ENCODE measurements at regions not wholly inside any gene's neighbourhood (a gene's known extent, or its start where the extent isn't known, plus 50 kb on each side); places are given as distances from the start of the nearest gene placed in this dataset.

DNA sequence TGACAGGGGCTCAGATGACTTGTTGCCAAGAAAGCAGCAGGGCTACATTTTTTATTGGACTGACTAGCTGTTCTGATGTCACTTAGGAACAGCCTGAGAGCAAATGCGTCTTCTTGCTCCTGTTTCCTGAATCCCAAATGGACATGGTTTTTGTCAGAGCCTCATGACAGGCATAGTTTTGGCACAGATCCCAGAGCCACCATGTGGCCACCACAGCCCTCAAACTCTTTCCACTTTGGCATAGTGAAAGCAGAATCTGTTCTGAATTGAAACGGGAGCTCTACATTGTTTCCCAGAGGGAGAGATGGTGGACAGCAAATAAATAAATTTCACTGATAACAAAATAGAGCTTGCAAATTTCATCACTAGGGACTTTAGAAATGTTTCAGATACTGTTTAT, 222.2 kb downstream of the C11orf87 start:
- no peak overlapping the region for H3K4me3 ChIP-seq (ENCODE audit: low read length in 2 of 2)
- intact Hi-C loops (cut with DNase I) = no loop called here
- WGBS, 2 donors = 3% methylated on average over 2 of the region's 2 CpGs
- DNase-seq (no peak), ATAC-seq (ENCODE audit: low FRiP score) (no peak)
- no peak overlapping the region for H3K27ac ChIP-seq (ENCODE audit: low read depth in 1 of 2, low read length in 2 of 2)
- H3K4me1 ChIP-seq (ENCODE audit: control insufficient read depth in 1 of 2, insufficient read depth in 2 of 2, low read length in 2 of 2) = no peaks in the 10 kb centered on the region
- H3K27me3 ChIP-seq (ENCODE audit: control insufficient read depth in 1 of 2, insufficient read depth in 2 of 2, low read length in 1 of 2) = no peaks in the 10 kb centered on the region
- no peaks in the 10 kb centered on the region for H3K36me3 ChIP-seq (ENCODE audit: control insufficient read depth in 1 of 2, insufficient read depth in 2 of 2, low read length in 1 of 2)
- H3K9me3 ChIP-seq (ENCODE audit: control insufficient read depth, low read length) = peaks cover 1% of the 10 kb centered on the region

- no peak for DNase-seq
- peaks cover 0 to 1% of the 10 kb centered on the region in 2 donors for H3K27me3 ChIP-seq (ENCODE audit: control insufficient read depth in 1 of 2, insufficient read depth in 2 of 2, low read length in 1 of 2)
- H3K4me3 ChIP-seq (ENCODE audit: low read length in 2 of 2) = no peak overlapping the region
- intact Hi-C loops (cut with DNase I) = no loop called here
- H3K9me3 ChIP-seq (ENCODE audit: control insufficient read depth, low read length) = no peaks in the 10 kb centered on the region
- H3K4me1 ChIP-seq (ENCODE audit: control insufficient read depth in 1 of 2, insufficient read depth in 2 of 2, low read length in 2 of 2) = no peaks in the 10 kb centered on the region
- no peaks in the 10 kb centered on the region for H3K36me3 ChIP-seq (ENCODE audit: control insufficient read depth in 1 of 2, insufficient read depth in 2 of 2, low read length in 1 of 2)
- H3K27ac ChIP-seq (ENCODE audit: low read depth in 1 of 2, low read length in 2 of 2) = no peak overlapping the region
- no peak for ATAC-seq (ENCODE audit: low FRiP score)
Observed at GRCh38 chr11:109648804-109649203, 226.8 kb downstream of the C11orf87 start.

- no peak for ATAC-seq (ENCODE audit: low FRiP score)
- no peak overlapping the region for H3K4me3 ChIP-seq (ENCODE audit: low read length in 2 of 2)
- no peak for DNase-seq
- H3K36me3 ChIP-seq (ENCODE audit: control insufficient read depth in 1 of 2, insufficient read depth in 2 of 2, low read length in 1 of 2) = no peaks in the 10 kb centered on the region
- no peaks in the 10 kb centered on the region for H3K9me3 ChIP-seq (ENCODE audit: control insufficient read depth, low read length)
- peaks cover 0 to 1% of the 10 kb centered on the region in 2 donors for H3K27me3 ChIP-seq (ENCODE audit: control insufficient read depth in 1 of 2, insufficient read depth in 2 of 2, low read length in 1 of 2)
- H3K4me1 ChIP-seq (ENCODE audit: control insufficient read depth in 1 of 2, insufficient read depth in 2 of 2, low read length in 2 of 2) = no peaks in the 10 kb centered on the region
- intact Hi-C loops (cut with DNase I) = no loop called here
- WGBS, 2 donors = 53 to 60% methylated on average over 2 of the region's 2 CpGs
- H3K27ac ChIP-seq (ENCODE audit: low read depth in 1 of 2, low read length in 2 of 2) = no peak overlapping the region
Observed at GRCh38 chr11:109654091-109654490, 232.1 kb downstream of the C11orf87 start.

- WGBS, 2 donors = 72 to 78% methylated on average over 4 of the region's 4 CpGs
- ATAC-seq (ENCODE audit: low FRiP score) (no peak), DNase-seq (no peak)
- Histone ChIP-seq H3K27me3 (ENCODE audit: control insufficient read depth in 1 of 2, insufficient read depth in 2 of 2, low read length in 1 of 2) (no peaks in the 10 kb centered on the region), H3K27ac (ENCODE audit: low read depth in 1 of 2, low read length in 2 of 2) (no peak overlapping the region), H3K4me1 (ENCODE audit: control insufficient read depth in 1 of 2, insufficient read depth in 2 of 2, low read length in 2 of 2) (no peaks in the 10 kb centered on the region), H3K36me3 (ENCODE audit: control insufficient read depth in 1 of 2, insufficient read depth in 2 of 2, low read length in 1 of 2) (no peaks in the 10 kb centered on the region), H3K4me3 (ENCODE audit: low read length in 2 of 2) (no peak overlapping the region), H3K9me3 (ENCODE audit: control insufficient read depth, low read length) (no peaks in the 10 kb centered on the region)
- intact Hi-C loops (cut with DNase I) = no loop called here
Observed at GRCh38 chr11:109658190-109658589, 236.2 kb downstream of the C11orf87 start.

DNA sequence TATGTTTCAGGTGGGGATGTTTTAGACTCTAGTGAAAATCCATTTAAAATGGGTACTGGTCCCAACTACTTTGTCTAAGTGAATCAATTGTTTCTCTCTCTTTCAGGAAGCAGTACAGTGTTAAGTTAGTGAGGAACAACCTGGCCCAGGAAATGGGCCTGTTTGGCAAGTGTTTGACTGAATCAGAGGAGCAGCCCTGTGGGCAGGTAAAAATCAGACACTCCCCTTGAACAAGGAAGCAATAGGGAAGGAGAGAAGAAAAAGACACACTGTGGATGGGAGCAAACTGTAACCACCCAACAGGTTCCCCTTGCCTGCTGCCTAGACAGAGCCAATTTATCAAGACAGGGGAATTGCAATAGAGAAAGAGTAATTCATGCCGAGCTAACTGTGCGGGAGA, 245.7 kb downstream of the C11orf87 start:
- H3K36me3 ChIP-seq (ENCODE audit: control insufficient read depth in 1 of 2, insufficient read depth in 2 of 2, low read length in 1 of 2) = no peaks in the 10 kb centered on the region
- H3K4me1 ChIP-seq (ENCODE audit: control insufficient read depth in 1 of 2, insufficient read depth in 2 of 2, low read length in 2 of 2) = no peaks in the 10 kb centered on the region
- H3K9me3 ChIP-seq (ENCODE audit: control insufficient read depth, low read length) = peaks cover 4% of the 10 kb centered on the region
- ATAC-seq (ENCODE audit: low FRiP score) = no peak
- WGBS, 2 donors = 93 to 95% methylated on average over 2 of the region's 2 CpGs
- no peak for DNase-seq
- intact Hi-C loops (cut with DNase I) = no loop called here
- H3K27me3 ChIP-seq (ENCODE audit: control insufficient read depth in 1 of 2, insufficient read depth in 2 of 2, low read length in 1 of 2) = no peaks in the 10 kb centered on the region
- H3K4me3 ChIP-seq (ENCODE audit: low read length in 2 of 2) = no peak overlapping the region
- no peak overlapping the region for H3K27ac ChIP-seq (ENCODE audit: low read depth in 1 of 2, low read length in 2 of 2)

- ATAC-seq (ENCODE audit: low FRiP score) (no peak), DNase-seq (no peak)
- H3K4me3 ChIP-seq (ENCODE audit: low read length in 2 of 2) = no peak overlapping the region
- intact Hi-C loops (cut with DNase I) = no loop called here
- no peaks in the 10 kb centered on the region for H3K27me3 ChIP-seq (ENCODE audit: control insufficient read depth in 1 of 2, insufficient read depth in 2 of 2, low read length in 1 of 2)
- peaks cover 4% of the 10 kb centered on the region for H3K9me3 ChIP-seq (ENCODE audit: control insufficient read depth, low read length)
- no peaks in the 10 kb centered on the region for H3K36me3 ChIP-seq (ENCODE audit: control insufficient read depth in 1 of 2, insufficient read depth in 2 of 2, low read length in 1 of 2)
- no peaks in the 10 kb centered on the region for H3K4me1 ChIP-seq (ENCODE audit: control insufficient read depth in 1 of 2, insufficient read depth in 2 of 2, low read length in 2 of 2)
- 27 to 32% methylated on average over 2 of the region's 2 CpGs for WGBS, 2 donors
- H3K27ac ChIP-seq (ENCODE audit: low read depth in 1 of 2, low read length in 2 of 2) = no peak overlapping the region
Observed at GRCh38 chr11:109668973-109669634, 247.1 kb downstream of the C11orf87 start.

DNA sequence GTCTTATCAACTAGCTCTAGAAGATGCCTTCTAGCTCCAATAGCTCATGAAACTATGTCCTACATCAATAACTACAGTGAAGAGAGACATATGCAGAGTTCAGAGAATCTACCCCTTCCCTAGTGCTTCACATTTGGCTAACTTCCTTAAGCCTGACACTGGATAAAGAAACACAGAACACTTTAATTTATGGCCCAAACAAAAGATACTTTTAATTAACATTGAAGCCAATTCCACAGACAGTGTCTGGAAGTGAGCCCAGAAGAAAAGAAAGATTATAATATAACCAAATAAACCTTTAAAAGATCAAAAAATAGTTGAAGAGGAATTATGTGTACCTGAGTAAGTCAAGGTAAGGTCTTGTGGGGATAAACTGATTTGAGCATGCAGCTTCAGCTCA, 255.2 kb downstream of the C11orf87 start:
- ATAC-seq (ENCODE audit: low FRiP score) (no peak), DNase-seq (no peak)
- no peaks in the 10 kb centered on the region for H3K36me3 ChIP-seq (ENCODE audit: control insufficient read depth in 1 of 2, insufficient read depth in 2 of 2, low read length in 1 of 2)
- no peaks in the 10 kb centered on the region for H3K9me3 ChIP-seq (ENCODE audit: control insufficient read depth, low read length)
- intact Hi-C loops (cut with DNase I) = no loop called here
- no peak overlapping the region for H3K27ac ChIP-seq (ENCODE audit: low read depth in 1 of 2, low read length in 2 of 2)
- H3K4me3 ChIP-seq (ENCODE audit: low read length in 2 of 2) = no peak overlapping the region
- no peaks in the 10 kb centered on the region for H3K27me3 ChIP-seq (ENCODE audit: control insufficient read depth in 1 of 2, insufficient read depth in 2 of 2, low read length in 1 of 2)
- H3K4me1 ChIP-seq (ENCODE audit: control insufficient read depth in 1 of 2, insufficient read depth in 2 of 2, low read length in 2 of 2) = no peaks in the 10 kb centered on the region

GRCh38 chr11:109677876-109678275, 255.9 kb downstream of the C11orf87 start:
- Histone ChIP-seq H3K4me3 (ENCODE audit: low read length in 2 of 2) (no peak overlapping the region), H3K9me3 (ENCODE audit: control insufficient read depth, low read length) (no peaks in the 10 kb centered on the region), H3K36me3 (ENCODE audit: control insufficient read depth in 1 of 2, insufficient read depth in 2 of 2, low read length in 1 of 2) (no peaks in the 10 kb centered on the region), H3K4me1 (ENCODE audit: control insufficient read depth in 1 of 2, insufficient read depth in 2 of 2, low read length in 2 of 2) (no peaks in the 10 kb centered on the region), H3K27ac (ENCODE audit: low read depth in 1 of 2, low read length in 2 of 2) (no peak overlapping the region), H3K27me3 (ENCODE audit: control insufficient read depth in 1 of 2, insufficient read depth in 2 of 2, low read length in 1 of 2) (no peaks in the 10 kb centered on the region)
- intact Hi-C loops (cut with DNase I) = no loop called here
- ATAC-seq (ENCODE audit: low FRiP score) (no peak), DNase-seq (no peak)

DNA sequence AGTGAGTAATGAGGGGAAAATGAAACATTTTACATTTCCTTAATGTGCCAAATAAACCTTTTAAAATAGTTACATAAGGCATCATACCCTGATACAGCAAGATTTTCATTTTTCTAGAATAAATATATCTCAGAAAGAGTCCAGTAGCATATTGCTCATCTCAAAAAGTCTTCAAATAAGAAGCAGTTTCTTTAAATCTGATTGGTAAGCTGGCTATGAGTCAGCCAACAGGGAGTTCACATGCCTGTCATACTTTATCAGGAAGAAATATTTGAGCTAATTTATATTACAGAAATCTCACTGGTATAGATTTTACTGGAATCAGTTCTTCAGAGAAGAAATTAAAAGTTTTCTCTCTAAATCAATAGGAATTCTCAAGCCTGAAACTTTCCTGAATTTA, 258.1 kb downstream of the C11orf87 start:
- Histone ChIP-seq H3K9me3 (ENCODE audit: control insufficient read depth, low read length) (no peaks in the 10 kb centered on the region), H3K4me3 (ENCODE audit: low read length in 2 of 2) (no peak overlapping the region), H3K27ac (ENCODE audit: low read depth in 1 of 2, low read length in 2 of 2) (no peak overlapping the region), H3K4me1 (ENCODE audit: control insufficient read depth in 1 of 2, insufficient read depth in 2 of 2, low read length in 2 of 2) (no peaks in the 10 kb centered on the region), H3K36me3 (ENCODE audit: control insufficient read depth in 1 of 2, insufficient read depth in 2 of 2, low read length in 1 of 2) (no peaks in the 10 kb centered on the region), H3K27me3 (ENCODE audit: control insufficient read depth in 1 of 2, insufficient read depth in 2 of 2, low read length in 1 of 2) (no peaks in the 10 kb centered on the region)
- ATAC-seq (ENCODE audit: low FRiP score) (no peak), DNase-seq (no peak)
- intact Hi-C loops (cut with DNase I) = no loop called here
